Prostate gland (tissue), 2 donors: ENCODE measurements at regions not wholly inside any gene's neighbourhood (a gene's known extent, or its start where the extent isn't known, plus 50 kb on each side); places are given as distances from the start of the nearest gene placed in this dataset.

Source experiments
- POLR2AphosphoS5 ChIP-seq: sonication (generic); formaldehyde crosslinking; IDR thresholded peaks from one replicate; pipeline ENCODE4 v1.6.1; 2017; ENCODE audit warnings: antibody characterized with exemption
- TF ChIP-seq, protein P1 (sequence below), 4 experiments: fragments of 200-600 bp in 2 of 4; fragments of 450-650 bp in 2 of 4; sonication (generic) in 2 of 4; IDR thresholded peaks; 1 replicate in 3 of 4; 2 replicates in 1 of 4; pipeline ENCODE4 v1.5.1; 2016 to 2019; ENCODE audit warnings: antibody characterized with exemption in 4 of 4, mild to moderate bottlenecking in 2 of 4, moderate library complexity in 2 of 4

DNA sequence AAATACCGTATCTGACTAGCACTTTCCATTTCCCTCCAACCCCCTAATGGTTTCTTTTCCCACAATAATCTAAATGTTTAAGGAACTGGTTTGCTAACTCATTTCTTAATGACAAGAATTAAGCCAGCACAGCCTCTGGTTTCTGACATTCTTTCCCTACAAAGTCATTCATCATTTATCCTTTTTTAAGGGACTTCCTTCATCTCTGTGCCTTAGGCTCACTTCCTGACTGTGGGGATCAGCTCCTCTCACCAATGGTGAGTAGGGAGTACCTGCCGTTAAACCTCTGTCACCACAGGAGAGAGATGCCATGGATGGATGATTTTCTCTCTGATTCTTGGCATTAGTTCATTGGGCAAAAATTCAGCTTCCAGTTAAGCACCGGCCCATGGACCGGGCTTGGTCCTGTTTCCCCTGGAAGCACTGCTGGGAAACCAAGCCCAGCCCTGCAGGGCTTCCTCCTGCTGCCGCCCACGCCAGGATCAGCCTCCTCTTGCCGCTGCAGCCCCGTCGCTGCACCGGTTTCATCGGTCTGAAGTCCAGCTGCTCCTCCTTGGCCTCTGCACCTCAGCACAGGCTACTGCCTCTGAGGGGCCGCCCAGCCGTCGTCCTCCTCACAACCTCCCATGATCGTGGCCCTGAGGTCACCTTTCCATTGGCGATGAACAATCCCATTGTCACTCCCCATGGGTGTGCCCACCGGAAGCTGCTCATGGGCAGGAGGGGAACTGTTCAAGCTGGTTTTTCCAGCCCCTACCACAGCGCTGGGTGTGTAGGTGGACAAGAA lies 64.0 kb upstream of the ZNF516 start:
- TF ChIP-seq, protein P1, sequence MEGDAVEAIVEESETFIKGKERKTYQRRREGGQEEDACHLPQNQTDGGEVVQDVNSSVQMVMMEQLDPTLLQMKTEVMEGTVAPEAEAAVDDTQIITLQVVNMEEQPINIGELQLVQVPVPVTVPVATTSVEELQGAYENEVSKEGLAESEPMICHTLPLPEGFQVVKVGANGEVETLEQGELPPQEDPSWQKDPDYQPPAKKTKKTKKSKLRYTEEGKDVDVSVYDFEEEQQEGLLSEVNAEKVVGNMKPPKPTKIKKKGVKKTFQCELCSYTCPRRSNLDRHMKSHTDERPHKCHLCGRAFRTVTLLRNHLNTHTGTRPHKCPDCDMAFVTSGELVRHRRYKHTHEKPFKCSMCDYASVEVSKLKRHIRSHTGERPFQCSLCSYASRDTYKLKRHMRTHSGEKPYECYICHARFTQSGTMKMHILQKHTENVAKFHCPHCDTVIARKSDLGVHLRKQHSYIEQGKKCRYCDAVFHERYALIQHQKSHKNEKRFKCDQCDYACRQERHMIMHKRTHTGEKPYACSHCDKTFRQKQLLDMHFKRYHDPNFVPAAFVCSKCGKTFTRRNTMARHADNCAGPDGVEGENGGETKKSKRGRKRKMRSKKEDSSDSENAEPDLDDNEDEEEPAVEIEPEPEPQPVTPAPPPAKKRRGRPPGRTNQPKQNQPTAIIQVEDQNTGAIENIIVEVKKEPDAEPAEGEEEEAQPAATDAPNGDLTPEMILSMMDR (IDR thresholded peaks at IDR 0.05): no peak
- TF ChIP-seq POLR2AphosphoS5: no peak
